ENCODE measurements at regions not wholly inside any gene's neighbourhood (a gene's known extent, or its start where the extent isn't known, plus 50 kb on each side); places are given as distances from the start of the nearest gene placed in this dataset.
"Not testable (repeated sequence)": the region's sequence is repeated elsewhere in the genome, so short reads cannot be mapped to it uniquely, and the experiment has no call there.

- not testable (repeated sequence) for DNase-seq (ENCODE audit: low spot score)
Measured at GRCh38 chr7:119886525-119886924, 386.4 kb upstream of the KCND2 start.

- DNase-seq (ENCODE audit: low spot score), result no peak
Measured at GRCh38 chr7:119888251-119888650, 384.7 kb upstream of the KCND2 start.

GRCh38 chr7:119890631-119891030 is 382.3 kb upstream of the KCND2 start:
- DNase-seq (ENCODE audit: low spot score), result no peak

- no peak for DNase-seq (ENCODE audit: low spot score)
Measured at GRCh38 chr7:119895320-119895719, 377.7 kb upstream of the KCND2 start.

GRCh38 chr7:119896386-119896785 is 376.6 kb upstream of the KCND2 start:
- DNase-seq (ENCODE audit: low spot score), result no peak

- DNase-seq (ENCODE audit: low spot score), result no peak
Measured at GRCh38 chr7:119900996-119901672, 371.8 kb upstream of the KCND2 start.

- no peak for DNase-seq (ENCODE audit: low spot score)
Measured at GRCh38 chr7:119903085-119903484, 369.9 kb upstream of the KCND2 start.

GRCh38 chr7:119905495-119905894 is 367.5 kb upstream of the KCND2 start:
- no peak for DNase-seq (ENCODE audit: low spot score)

GRCh38 chr7:119908948-119909347 is 364.0 kb upstream of the KCND2 start:
- no peak for DNase-seq (ENCODE audit: low spot score)

- not testable (repeated sequence) for DNase-seq (ENCODE audit: low spot score)
Measured at GRCh38 chr7:119914119-119914518, 358.9 kb upstream of the KCND2 start.

GRCh38 chr7:119916501-119916900 is 356.5 kb upstream of the KCND2 start:
- no peak for DNase-seq (ENCODE audit: low spot score)

- no peak for DNase-seq (ENCODE audit: low spot score)
Measured at GRCh38 chr7:119918185-119918584, 354.8 kb upstream of the KCND2 start.

GRCh38 chr7:119919986-119920385 is 353.0 kb upstream of the KCND2 start:
- DNase-seq (ENCODE audit: low spot score), result no peak

GRCh38 chr7:119925581-119926289 is 347.2 kb upstream of the KCND2 start:
- DNase-seq (ENCODE audit: low spot score), result no peak

GRCh38 chr7:119929891-119930290 is 343.1 kb upstream of the KCND2 start:
- DNase-seq (ENCODE audit: low spot score), result no peak

- DNase-seq (ENCODE audit: low spot score), result no peak
Measured at GRCh38 chr7:119931230-119931824, 341.6 kb upstream of the KCND2 start.

GRCh38 chr7:119935418-119936025 is 337.5 kb upstream of the KCND2 start:
- DNase-seq (ENCODE audit: low spot score), result no peak

- DNase-seq (ENCODE audit: low spot score), result no peak
Measured at GRCh38 chr7:119936836-119937235, 336.1 kb upstream of the KCND2 start.

- DNase-seq (ENCODE audit: low spot score), result no peak
Measured at GRCh38 chr7:119937745-119938144, 335.2 kb upstream of the KCND2 start.

- no peak for DNase-seq (ENCODE audit: low spot score)
Measured at GRCh38 chr7:119943942-119944600, 328.9 kb upstream of the KCND2 start.

- no peak for DNase-seq (ENCODE audit: low spot score)
Measured at GRCh38 chr7:119944601-119944972, 328.4 kb upstream of the KCND2 start.

GRCh38 chr7:119945822-119946221 is 327.2 kb upstream of the KCND2 start:
- no peak for DNase-seq (ENCODE audit: low spot score)
